Mesenchymal stem cell (in vitro differentiated cells and primary cell): ENCODE measurements at regions not wholly inside any gene's neighbourhood (a gene's known extent, or its start where the extent isn't known, plus 50 kb on each side); places are given as distances from the start of the nearest gene placed in this dataset.

Experiments used
- DNase-seq: peaks from one replicate; pipeline ENCODE4 v3.0.0-alpha.2; 2013
- H2AFZ ChIP-seq: one replicate; pipeline ENCODE4 v1.6.1; 2013; ENCODE audit warnings: low read depth, mild to moderate bottlenecking, control low read depth, inconsistent platforms, low read length, moderate library complexity
- H2AK5ac ChIP-seq: 2 replicates; pipeline ENCODE4 v1.6.1; 2013; ENCODE audit warnings: low read length, moderate library complexity, mild to moderate bottlenecking, inconsistent platforms; ENCODE audit not compliant: severe bottlenecking
- H2BK120ac ChIP-seq: one replicate; pipeline ENCODE4 v1.6.1; 2013; ENCODE audit warnings: low read depth, mild to moderate bottlenecking, inconsistent platforms, low read length, moderate library complexity
- H2BK12ac ChIP-seq, 2 experiments: one replicate each; pipeline ENCODE4 v1.6.1; 2013; ENCODE audit warnings: inconsistent platforms in 2 of 2, low read length in 2 of 2, mild to moderate bottlenecking in 2 of 2, moderate library complexity in 2 of 2, control low read depth in 1 of 2
- H2BK15ac ChIP-seq: one replicate; pipeline ENCODE4 v1.6.1; 2013; ENCODE audit warnings: mild to moderate bottlenecking, low read depth, inconsistent platforms; ENCODE audit not compliant: poor library complexity, severe bottlenecking
- H2BK5ac ChIP-seq: 2 replicates; pipeline ENCODE4 v1.6.1; 2013; ENCODE audit warnings: low read depth, mild to moderate bottlenecking, low read length, control low read depth, inconsistent platforms; ENCODE audit not compliant: poor library complexity, severe bottlenecking
- H3K14ac ChIP-seq, 2 experiments: one replicate each; pipeline ENCODE4 v1.6.1; 2013; ENCODE audit warnings: inconsistent platforms in 2 of 2, low read length in 2 of 2, control low read depth in 1 of 2, mild to moderate bottlenecking in 1 of 2, moderate library complexity in 1 of 2
- H3K18ac ChIP-seq, 2 experiments: one replicate each; pipeline ENCODE4 v1.6.1; 2013; ENCODE audit warnings: inconsistent platforms in 2 of 2, low read length in 2 of 2, control low read depth in 1 of 2, low read depth in 1 of 2, mild to moderate bottlenecking in 1 of 2
- H3K23ac ChIP-seq, 2 experiments: one replicate each; pipeline ENCODE4 v1.6.1; 2013; ENCODE audit warnings: inconsistent platforms in 2 of 2, low read length in 2 of 2, mild to moderate bottlenecking in 2 of 2, moderate library complexity in 2 of 2, control low read depth in 1 of 2
- H3K27ac ChIP-seq: 2 replicates; pipeline ENCODE4 v1.5.1; 2013; ENCODE audit warnings: mild to moderate bottlenecking, moderate library complexity, low read length, control low read depth, inconsistent platforms; ENCODE audit not compliant: poor library complexity, severe bottlenecking
- H3K27me3 ChIP-seq, 2 experiments: 2 replicates each; pipeline versions ENCODE4 v1.6.1 to v1.7.0; 2013; ENCODE audit warnings: low read length in 2 of 2, mild to moderate bottlenecking in 2 of 2, moderate library complexity in 2 of 2, control low read depth in 1 of 2, inconsistent platforms in 1 of 2; ENCODE audit not compliant: control insufficient read depth in 1 of 2, insufficient read depth in 1 of 2
- H3K36me3 ChIP-seq, 2 experiments: 2 replicates each; pipeline versions ENCODE4 v1.6.1 to v1.7.0; 2013; ENCODE audit warnings: low read length in 2 of 2, control low read depth in 1 of 2, inconsistent platforms in 1 of 2, low read depth in 1 of 2, mild to moderate bottlenecking in 1 of 2; ENCODE audit not compliant: insufficient read depth in 2 of 2, control insufficient read depth in 1 of 2
- H3K4ac ChIP-seq, 2 experiments: one replicate each; pipeline ENCODE4 v1.6.1; 2013; ENCODE audit warnings: inconsistent platforms in 2 of 2, low read length in 2 of 2, mild to moderate bottlenecking in 2 of 2, moderate library complexity in 2 of 2, control low read depth in 1 of 2, low read depth in 1 of 2
- H3K4me1 ChIP-seq: 2 replicates; pipeline ENCODE4 v1.6.1; 2013; ENCODE audit warnings: low read depth, low read length, control low read depth; ENCODE audit not compliant: control insufficient read depth, insufficient read depth
- H3K4me2 ChIP-seq: 2 replicates; pipeline ENCODE4 v1.6.1; 2013; ENCODE audit warnings: low read length, mild to moderate bottlenecking, inconsistent platforms; ENCODE audit not compliant: poor library complexity, severe bottlenecking
- H3K4me3 ChIP-seq, 2 experiments: 2 replicates each; pipeline versions ENCODE4 v1.5.1 to v1.7.0; 2013; ENCODE audit warnings: low read length in 2 of 2, mild to moderate bottlenecking in 2 of 2, control low read depth in 1 of 2, low read depth in 1 of 2; ENCODE audit not compliant: insufficient read depth in 1 of 2
- H3K79me1 ChIP-seq: replicated peaks from 2 replicates; pipeline ENCODE4 v1.6.1; 2013; ENCODE audit warnings: mild to moderate bottlenecking, control low read depth, low read length, inconsistent platforms; ENCODE audit not compliant: poor library complexity, severe bottlenecking
- H3K9ac ChIP-seq: 2 replicates; pipeline ENCODE4 v1.7.0; 2013; ENCODE audit warnings: mild to moderate bottlenecking, low read length, moderate library complexity
- H3K9me3 ChIP-seq: 2 replicates; pipeline ENCODE4 v1.7.0; 2013; ENCODE audit warnings: mild to moderate bottlenecking, low read length; ENCODE audit not compliant: control insufficient read depth
- H4K8ac ChIP-seq: one replicate; pipeline ENCODE4 v1.6.1; 2013; ENCODE audit warnings: inconsistent platforms, mild to moderate bottlenecking, low read length, moderate library complexity
- H4K91ac ChIP-seq: one replicate; pipeline ENCODE4 v1.6.1; 2013; ENCODE audit warnings: mild to moderate bottlenecking, low read length, inconsistent platforms
- WGBS: methylation state at CpG from one replicate; pipeline ENCODE4 v1.1.7; 2013; ENCODE audit warnings: mixed read lengths; 5-methylcytosine and 5-hydroxymethylcytosine counted together

DNA sequence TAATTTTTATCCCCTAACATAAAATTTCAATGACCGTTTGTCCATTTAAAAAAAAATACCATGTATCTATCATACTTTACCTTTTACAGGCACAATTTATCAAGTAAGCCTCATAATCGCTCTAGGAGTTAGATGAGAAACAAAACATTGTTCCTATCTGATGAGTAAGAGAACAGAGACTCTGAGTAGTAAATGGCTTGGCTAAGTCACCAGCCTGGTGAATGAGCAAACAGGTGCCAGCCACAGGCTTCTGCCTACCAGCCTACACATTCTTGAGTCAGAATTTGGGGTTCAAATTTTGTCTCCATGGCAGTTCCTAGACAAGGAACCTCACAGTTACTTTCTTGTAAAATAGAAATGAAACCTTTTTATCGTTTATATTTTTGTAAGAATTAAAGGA is 235.4 kb downstream of the HGF start:
- Histone ChIP-seq H2BK12ac (no peak overlapping the region), H2BK15ac (no peak overlapping the region), H3K23ac (no peak overlapping the region), H2AFZ (no peak overlapping the region), H3K9ac (no peak overlapping the region), H4K8ac (no peak overlapping the region), H3K4me1 (no peaks in the 10 kb centered on the region), H2AK5ac (no peak overlapping the region), H2BK120ac (no peak overlapping the region), H3K27ac (no peak overlapping the region), H3K4me2 (no peak overlapping the region), H3K9me3 (no peaks in the 10 kb centered on the region), H3K4me3 (no peak overlapping the region), H3K79me1 (no peaks in the 10 kb centered on the region), H3K18ac (no peak overlapping the region), H4K91ac (no peak overlapping the region), H3K36me3 (no peaks in the 10 kb centered on the region), H2BK5ac (no peak overlapping the region), H3K27me3 (no peaks in the 10 kb centered on the region), H3K14ac (no peak overlapping the region), H3K4ac (no peak overlapping the region)
- WGBS = 100% methylated on average over 2 of the region's 3 CpGs
- no peak for DNase-seq

DNA sequence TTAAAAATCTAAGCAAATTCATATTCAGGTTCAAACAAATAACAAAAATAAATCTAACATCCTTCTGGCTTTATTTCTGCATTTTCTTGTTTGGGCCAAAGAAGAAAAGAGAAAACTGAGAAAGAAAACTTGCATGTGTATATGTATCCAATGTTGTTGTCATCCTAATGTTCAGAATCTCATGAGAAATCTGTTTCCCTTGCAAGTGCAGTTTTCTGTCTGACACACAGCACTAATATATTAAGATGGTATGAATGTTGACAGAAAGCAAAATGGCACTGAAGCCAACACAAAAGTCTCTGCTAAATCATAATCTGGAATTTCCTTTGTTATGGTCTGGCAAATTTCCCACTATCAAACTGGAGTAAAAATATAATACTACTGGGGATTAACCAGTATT is 235.9 kb downstream of the HGF start:
- Histone ChIP-seq H2AK5ac (no peak overlapping the region), H3K14ac (no peak overlapping the region), H3K18ac (no peak overlapping the region), H4K91ac (no peak overlapping the region), H3K27me3 (no peaks in the 10 kb centered on the region), H3K4ac (no peak overlapping the region), H2BK120ac (no peak overlapping the region), H3K4me2 (no peak overlapping the region), H3K36me3 (no peaks in the 10 kb centered on the region), H3K4me1 (no peaks in the 10 kb centered on the region), H3K9ac (no peak overlapping the region), H3K4me3 (no peak overlapping the region), H3K27ac (no peak overlapping the region), H2BK5ac (no peak overlapping the region), H2AFZ (no peak overlapping the region), H2BK15ac (no peak overlapping the region), H3K9me3 (no peaks in the 10 kb centered on the region), H2BK12ac (no peak overlapping the region), H4K8ac (no peak overlapping the region), H3K23ac (no peak overlapping the region), H3K79me1 (no peaks in the 10 kb centered on the region)
- no peak for DNase-seq

DNA sequence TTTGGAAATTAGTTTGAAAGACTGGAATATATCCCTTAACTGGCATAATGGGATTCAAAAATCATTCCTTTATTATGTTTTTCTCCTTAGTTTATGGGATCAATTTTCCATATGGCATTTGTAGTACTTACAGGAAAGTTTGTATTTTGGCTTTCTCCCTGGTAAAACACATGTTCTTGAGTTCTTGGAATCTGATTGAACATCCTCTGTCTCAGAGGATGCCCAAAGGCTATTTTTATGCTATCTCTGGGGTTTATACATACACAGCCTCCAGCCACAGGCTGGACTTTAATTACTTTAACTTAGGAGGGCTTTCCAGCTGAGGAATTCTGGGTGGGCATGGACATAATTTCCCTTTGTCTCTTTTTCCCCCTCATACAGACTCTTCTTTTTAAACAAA is 236.4 kb downstream of the HGF start:
- H3K4me3 ChIP-seq = no peak overlapping the region
- H2AFZ ChIP-seq = no peak overlapping the region
- H3K4me2 ChIP-seq = no peak overlapping the region
- no peaks in the 10 kb centered on the region for H3K79me1 ChIP-seq
- H3K4me1 ChIP-seq = no peaks in the 10 kb centered on the region
- no peaks in the 10 kb centered on the region for H3K9me3 ChIP-seq
- DNase-seq = no peak
- H3K27me3 ChIP-seq = no peaks in the 10 kb centered on the region
- H3K27ac ChIP-seq = no peak overlapping the region
- no peak overlapping the region for H4K8ac ChIP-seq
- H3K14ac ChIP-seq = no peak overlapping the region
- H3K23ac ChIP-seq = no peak overlapping the region
- no peaks in the 10 kb centered on the region for H3K36me3 ChIP-seq
- H3K4ac ChIP-seq = no peak overlapping the region
- no peak overlapping the region for H2BK120ac ChIP-seq
- no peak overlapping the region for H2AK5ac ChIP-seq
- H2BK12ac ChIP-seq = no peak overlapping the region
- no peak overlapping the region for H3K18ac ChIP-seq
- no peak overlapping the region for H4K91ac ChIP-seq
- no peak overlapping the region for H3K9ac ChIP-seq
- H2BK15ac ChIP-seq = no peak overlapping the region
- no peak overlapping the region for H2BK5ac ChIP-seq

DNA sequence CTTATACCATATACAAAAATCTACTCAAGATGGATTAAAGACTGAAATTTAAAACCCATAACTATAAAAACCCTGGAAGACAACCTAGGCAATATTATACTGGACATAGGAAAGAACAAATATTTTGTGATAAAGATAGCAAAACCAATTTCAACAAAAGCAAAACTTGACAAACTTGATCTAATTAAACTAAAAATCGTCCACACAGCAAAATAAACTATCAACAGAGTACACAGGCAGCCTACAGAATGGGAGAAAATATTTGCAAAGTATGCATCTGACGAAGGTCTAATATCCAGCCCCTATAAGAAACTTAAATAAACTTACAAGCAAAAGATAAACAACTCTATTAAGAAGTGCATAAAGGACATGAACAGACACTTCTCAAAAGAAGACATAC is 240.1 kb downstream of the HGF start:
- no peak overlapping the region for H3K14ac ChIP-seq
- no peaks in the 10 kb centered on the region for H3K27me3 ChIP-seq
- no peak overlapping the region for H2BK12ac ChIP-seq
- no peak overlapping the region for H2BK5ac ChIP-seq
- H3K27ac ChIP-seq = no peak overlapping the region
- no peak overlapping the region for H2BK120ac ChIP-seq
- no peak overlapping the region for H4K91ac ChIP-seq
- no peak overlapping the region for H2AK5ac ChIP-seq
- no peak overlapping the region for H3K4me2 ChIP-seq
- H3K18ac ChIP-seq = no peak overlapping the region
- no peaks in the 10 kb centered on the region for H3K79me1 ChIP-seq
- no peak overlapping the region for H3K9ac ChIP-seq
- H3K9me3 ChIP-seq = no peaks in the 10 kb centered on the region
- no peak overlapping the region for H2AFZ ChIP-seq
- no peak overlapping the region for H2BK15ac ChIP-seq
- no peaks in the 10 kb centered on the region for H3K36me3 ChIP-seq
- H4K8ac ChIP-seq = no peak overlapping the region
- no peaks in the 10 kb centered on the region for H3K4me1 ChIP-seq
- H3K4ac ChIP-seq = no peak overlapping the region
- H3K23ac ChIP-seq = no peak overlapping the region
- no peak for DNase-seq
- WGBS = 61% methylated on average over 2 of the region's 2 CpGs
- H3K4me3 ChIP-seq = no peak overlapping the region
